NCI-H446 treated with DMSO at 0.1 percent for 48 hours (cell line): ENCODE measurements at regions not wholly inside any gene's neighbourhood (a gene's known extent, or its start where the extent isn't known, plus 50 kb on each side); places are given as distances from the start of the nearest gene placed in this dataset.
"Not testable (repeated sequence)": the region's sequence is repeated elsewhere in the genome, so short reads cannot be mapped to it uniquely, and the experiment has no call there.

Experiments
- DNase-seq: peaks from one replicate; lab custom pipeline; 2025; lab: John Stamatoyannopoulos, UW

DNA sequence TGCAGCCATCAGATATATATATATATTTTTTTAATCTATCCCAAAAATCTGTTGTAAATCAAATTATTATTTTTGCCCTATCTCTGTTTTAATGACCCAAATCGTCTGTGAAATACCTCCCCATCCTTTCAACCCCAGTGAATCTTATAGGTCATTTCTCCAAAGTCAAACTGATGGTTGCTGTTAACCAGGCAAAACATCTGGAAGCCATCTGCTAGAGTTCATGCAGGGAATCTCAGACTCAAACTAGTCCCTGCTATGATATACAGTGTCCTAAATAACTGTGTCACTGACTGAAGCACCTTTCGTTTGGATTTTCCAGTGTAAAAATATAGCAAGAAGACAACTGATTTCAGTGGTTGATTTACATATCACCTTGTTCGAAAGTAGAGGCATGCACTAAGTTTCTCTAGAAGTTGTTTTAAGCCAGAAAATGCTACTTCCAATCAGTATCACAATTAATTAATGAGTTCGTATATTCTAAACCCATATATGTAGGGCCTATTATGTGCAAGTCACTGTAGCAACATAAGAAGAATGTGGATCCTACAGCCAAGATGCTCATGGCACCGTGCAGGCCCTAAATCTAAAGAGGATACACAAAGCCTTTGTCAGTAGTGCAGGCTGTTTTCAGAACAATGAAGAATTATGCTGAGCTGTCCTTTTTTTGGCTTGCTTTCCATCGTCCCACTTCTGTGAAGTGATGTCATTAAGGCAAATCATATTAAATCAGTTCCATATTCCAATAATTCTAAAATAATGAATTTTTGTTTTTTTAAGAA is 566.0 kb downstream of the STK39 start:
- no peak for DNase-seq

- no peak for DNase-seq
These were observed 569.2 kb downstream of the STK39 start for GRCh38 chr2:167678158-167678557.

DNA sequence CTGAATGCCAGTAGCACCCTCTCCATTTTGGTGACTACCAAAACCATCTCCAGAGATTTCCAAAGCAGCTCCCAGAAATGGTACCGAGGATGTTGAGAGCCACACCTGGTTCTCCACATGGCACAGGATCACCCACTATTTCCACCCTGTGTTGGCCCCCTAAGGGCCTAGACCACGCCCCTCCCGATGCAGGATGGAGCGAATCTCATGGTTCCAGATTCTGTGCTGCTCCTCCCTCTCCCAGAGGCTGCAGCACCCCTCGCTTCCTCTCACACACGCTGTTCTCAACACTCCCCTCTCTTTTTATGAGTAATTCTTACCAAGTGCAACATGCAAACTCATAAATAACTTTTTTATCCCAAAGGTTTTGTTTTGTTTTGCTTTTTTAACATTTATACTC is 571.5 kb downstream of the STK39 start:
- no peak for DNase-seq

DNA sequence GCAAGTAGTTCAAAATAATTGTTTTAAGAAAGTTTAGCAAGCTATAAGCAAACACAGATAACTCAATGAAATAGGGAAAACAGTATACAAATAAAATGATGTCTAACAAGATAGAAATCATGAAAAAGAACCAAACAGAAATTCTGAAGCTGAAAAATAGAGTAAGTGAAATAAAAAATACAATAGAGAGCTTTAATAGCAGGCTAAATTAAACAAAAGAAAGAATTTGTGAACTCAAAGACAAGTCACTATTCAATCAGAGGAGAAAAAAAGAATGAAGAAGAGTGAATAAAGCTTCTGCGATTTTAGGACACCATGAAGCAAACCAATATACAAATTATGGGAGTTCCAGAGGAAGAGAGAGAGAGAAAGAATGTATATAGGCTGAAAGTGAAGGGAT is 576.8 kb downstream of the STK39 start:
- DNase-seq = no peak

GRCh38 chr2:167653131-167653530 is 594.3 kb downstream of the STK39 start:
- no peak for DNase-seq

- DNase-seq = no peak
These were observed 595.0 kb downstream of the STK39 start for GRCh38 chr2:167652401-167652800.

- no peak for DNase-seq
These were observed 595.8 kb downstream of the STK39 start for GRCh38 chr2:167651406-167652151.

GRCh38 chr2:167646557-167646956 is 600.8 kb downstream of the STK39 start:
- no peak for DNase-seq

DNA sequence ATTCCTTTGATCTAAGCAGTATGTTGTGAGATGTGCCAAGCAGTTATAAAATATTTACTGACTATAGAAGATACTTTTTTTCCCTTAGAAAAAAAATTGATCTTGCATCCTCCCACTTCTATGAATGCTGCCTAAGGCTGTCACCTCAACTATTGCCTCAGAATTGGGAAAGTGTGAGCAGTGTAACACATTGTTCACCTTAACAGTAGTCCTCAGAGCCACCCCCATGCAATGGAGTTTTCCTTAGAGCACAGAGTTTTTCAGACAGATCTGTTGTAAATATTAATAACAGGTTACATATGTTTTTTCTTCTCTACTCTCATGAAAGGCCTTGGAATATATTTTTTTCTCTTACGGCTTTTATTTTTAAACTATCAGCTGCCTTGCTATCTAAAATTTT is 607.3 kb downstream of the STK39 start:
- no peak for DNase-seq

DNA sequence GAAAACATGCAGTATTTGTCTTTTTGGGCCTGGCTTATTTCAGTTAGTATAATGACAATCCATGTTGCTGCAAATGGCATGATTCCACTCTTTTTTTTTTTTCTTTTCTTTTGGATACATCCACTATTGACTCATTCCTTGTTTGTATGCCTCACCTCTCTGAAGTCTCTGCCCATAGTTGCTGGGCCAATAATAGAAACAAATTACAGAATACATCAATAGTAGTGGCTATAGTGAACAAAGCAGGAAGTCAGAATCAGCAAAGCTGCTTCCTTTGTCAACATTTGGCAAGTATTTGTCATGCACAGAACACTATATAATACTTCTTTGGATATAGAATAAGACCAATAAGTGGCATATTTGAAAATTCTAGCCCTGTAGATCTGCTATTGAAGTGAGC is 609.7 kb downstream of the STK39 start:
- no peak for DNase-seq

GRCh38 chr2:167632271-167632670 is 615.1 kb downstream of the STK39 start:
- not testable (repeated sequence) for DNase-seq

DNA sequence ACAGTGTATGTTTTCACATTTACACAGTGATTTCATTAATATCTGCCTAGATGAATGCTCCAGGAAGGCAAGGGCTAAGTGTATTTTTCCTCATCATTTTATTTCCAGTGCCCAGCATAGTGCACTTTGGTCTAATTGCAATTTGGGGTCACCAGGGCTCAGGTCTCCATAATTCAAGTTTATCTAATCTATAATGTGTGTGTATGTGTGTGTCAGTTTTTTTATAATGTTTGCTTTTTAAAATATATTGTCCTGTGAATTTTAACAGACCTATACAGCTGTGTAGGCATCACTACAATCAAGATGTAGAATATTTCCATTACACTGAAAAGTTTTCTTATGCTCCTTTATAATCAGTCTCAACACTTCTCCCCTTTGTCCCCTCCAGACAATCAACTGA is 620.4 kb downstream of the STK39 start:
- no peak for DNase-seq

DNA sequence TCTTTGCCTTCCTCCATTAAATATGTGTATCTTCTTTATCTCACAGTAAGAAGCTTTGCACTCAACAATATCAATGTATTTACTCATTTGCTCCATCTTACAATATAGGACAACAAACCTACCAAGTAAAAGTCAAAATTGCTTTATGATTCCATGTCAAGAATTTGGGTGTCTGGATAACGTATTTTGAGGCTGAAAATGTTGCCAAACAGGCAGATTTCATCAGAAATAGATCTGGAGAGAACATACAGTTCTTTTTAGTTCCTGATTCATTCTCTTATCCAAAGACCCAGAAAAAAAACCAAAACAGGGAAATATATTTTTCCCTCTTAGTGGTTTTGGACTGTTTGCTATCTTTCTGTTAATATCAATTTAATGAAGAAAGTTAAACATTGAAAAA is 621.1 kb downstream of the STK39 start:
- no peak for DNase-seq

GRCh38 chr2:167616997-167617396 is 630.4 kb downstream of the STK39 start:
- no peak for DNase-seq

- no peak for DNase-seq
These were observed 633.9 kb downstream of the STK39 start for GRCh38 chr2:167613471-167613870.

DNA sequence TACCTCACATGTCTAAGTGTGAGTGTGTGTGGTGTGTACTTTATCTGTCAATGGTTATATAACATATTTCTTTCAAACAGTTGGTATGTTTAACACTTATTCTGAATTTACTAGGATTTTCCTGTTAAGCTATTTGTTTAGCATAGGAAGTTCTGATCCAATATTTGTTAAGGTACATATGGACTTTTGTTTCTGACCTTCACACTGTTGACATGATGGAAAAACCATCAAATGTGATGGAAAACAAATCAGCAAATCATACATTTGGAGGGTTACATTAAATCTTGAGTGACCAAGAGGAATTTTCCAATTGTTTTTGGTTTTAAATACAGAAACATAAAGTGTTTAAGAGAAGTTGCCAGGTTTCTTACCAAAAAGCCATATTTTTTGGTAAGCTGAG is 638.9 kb downstream of the STK39 start:
- no peak for DNase-seq

GRCh38 chr2:167607731-167608130 is 639.7 kb downstream of the STK39 start:
- no peak for DNase-seq

DNA sequence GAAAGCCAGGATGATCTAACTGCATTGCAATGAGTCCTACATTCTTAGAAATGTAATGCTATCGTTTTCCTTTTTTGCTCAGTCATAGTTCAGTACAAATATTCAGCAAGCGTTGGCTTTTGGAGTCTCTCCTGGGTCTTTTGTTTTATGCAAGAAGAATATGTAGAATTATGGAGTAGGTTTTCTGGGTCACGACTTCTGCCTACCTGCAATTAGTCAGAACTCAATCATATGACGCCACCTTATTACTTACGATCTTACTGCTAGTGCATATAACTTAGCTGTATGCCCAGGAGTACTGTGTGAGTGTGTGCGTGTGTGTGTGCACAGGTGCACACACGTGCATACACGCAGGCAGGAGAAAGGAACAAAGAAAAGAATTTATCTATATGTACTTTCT is 640.2 kb downstream of the STK39 start:
- no peak for DNase-seq

GRCh38 chr2:167602122-167602521 is 645.3 kb downstream of the STK39 start:
- DNase-seq = no peak

DNA sequence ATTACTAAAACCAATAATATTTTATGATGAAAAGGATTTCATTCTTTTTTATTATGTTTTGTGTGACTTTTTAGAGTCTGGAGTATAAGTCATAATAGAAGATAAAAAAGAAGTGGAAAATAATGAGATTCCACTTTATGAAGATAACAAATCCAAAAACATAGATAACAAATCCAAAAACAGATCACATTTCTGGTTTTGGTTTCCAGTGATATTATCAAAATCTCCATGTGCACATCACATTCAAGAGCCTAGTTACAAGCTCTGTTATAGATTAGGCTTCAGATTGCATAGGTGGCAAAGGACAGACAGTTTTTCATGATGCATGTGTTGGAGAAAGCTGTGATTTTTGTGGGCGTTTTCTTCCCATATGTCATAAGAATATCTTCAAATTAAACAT is 648.2 kb downstream of the STK39 start:
- DNase-seq = no peak

GRCh38 chr2:167595839-167596471 is 651.4 kb downstream of the STK39 start:
- no peak for DNase-seq

GRCh38 chr2:167595021-167595420 is 652.4 kb downstream of the STK39 start:
- DNase-seq = no peak

- DNase-seq = no peak
These were observed 655.0 kb downstream of the STK39 start for GRCh38 chr2:167592441-167592840.
